Effector memory CD4-positive, alpha-beta T cell (primary cell): ENCODE measurements at regions not wholly inside any gene's neighbourhood (a gene's known extent, or its start where the extent isn't known, plus 50 kb on each side); places are given as distances from the start of the nearest gene placed in this dataset.

Experiments used
- DNase-seq, 3 donors: peaks; one replicate each; pipeline ENCODE4 v3.0.0-alpha.2; 2020
- H3K27ac ChIP-seq: 2 replicates; pipeline ENCODE4 v1.7.0; 2013; ENCODE audit warnings: mild to moderate bottlenecking, low read length, moderate library complexity; ENCODE audit not compliant: insufficient read depth, poor library complexity, severe bottlenecking
- H3K27me3 ChIP-seq: replicated peaks from 2 replicates; pipeline ENCODE4 v1.7.0; 2013; ENCODE audit warnings: mild to moderate bottlenecking, low read length; ENCODE audit not compliant: insufficient read depth, control insufficient read depth, poor library complexity, severe bottlenecking
- H3K36me3 ChIP-seq: 2 replicates; pipeline ENCODE4 v1.7.0; 2013; ENCODE audit warnings: mild to moderate bottlenecking, low read length, moderate library complexity; ENCODE audit not compliant: control insufficient read depth, insufficient read depth
- H3K4me1 ChIP-seq: 2 replicates; pipeline ENCODE4 v1.7.0; 2013; ENCODE audit warnings: low read length, mild to moderate bottlenecking; ENCODE audit not compliant: control insufficient read depth, insufficient read depth, poor library complexity, severe bottlenecking
- H3K4me3 ChIP-seq: 2 replicates; pipeline ENCODE4 v1.7.0; 2013; ENCODE audit warnings: low read length, low read depth, mild to moderate bottlenecking; ENCODE audit not compliant: insufficient read depth, poor library complexity, severe bottlenecking
- H3K9me3 ChIP-seq: 2 replicates; pipeline ENCODE4 v1.7.0; 2013; ENCODE audit warnings: mild to moderate bottlenecking, low read length, moderate library complexity; ENCODE audit not compliant: control insufficient read depth

DNA sequence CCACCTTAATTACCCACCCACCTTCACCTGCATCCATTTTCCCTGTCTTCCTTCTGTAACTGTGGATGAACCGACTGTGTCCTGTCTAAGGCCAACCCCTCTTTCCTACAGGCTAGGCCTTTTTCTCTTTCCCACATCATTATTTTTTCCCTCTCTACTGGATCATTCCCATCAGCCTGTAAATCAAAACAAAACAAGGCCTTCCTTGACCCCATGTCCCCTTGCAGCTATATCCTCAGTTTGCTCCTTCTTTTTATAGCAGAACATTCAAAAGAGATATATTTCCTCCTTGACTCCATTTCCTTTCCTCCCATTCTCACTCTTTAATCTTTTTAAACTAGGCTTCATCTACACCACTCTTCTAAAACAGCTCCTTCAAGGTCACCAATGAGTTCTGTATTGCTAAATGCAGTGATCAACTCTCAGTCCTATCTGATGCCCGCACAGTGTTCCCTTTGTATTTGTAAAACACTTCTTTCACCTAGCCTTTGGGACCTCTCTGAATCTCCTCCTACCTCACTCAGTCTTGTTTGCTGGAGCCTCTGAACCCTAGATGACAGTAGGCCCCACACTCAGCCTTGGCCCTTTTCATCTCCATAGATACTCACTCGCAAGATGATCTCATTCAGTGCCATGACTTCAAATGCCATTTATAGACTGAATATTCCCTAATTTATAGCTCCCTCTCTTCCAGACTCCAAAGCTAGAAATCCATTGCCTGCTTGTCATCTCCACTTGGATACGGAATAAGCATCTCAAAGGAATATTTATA is 55.7 kb downstream of the CXCR4 start:
- no peak for DNase-seq
- no peaks in the 10 kb centered on the region for H3K27me3 ChIP-seq

GRCh38 chr2:136060416-136060815 is 57.5 kb downstream of the CXCR4 start:
- DNase-seq = no peak
- no peaks in the 10 kb centered on the region for H3K36me3 ChIP-seq
- no peaks in the 10 kb centered on the region for H3K9me3 ChIP-seq
- no peak overlapping the region for H3K27ac ChIP-seq
- no peaks in the 10 kb centered on the region for H3K27me3 ChIP-seq
- H3K4me1 ChIP-seq = peaks cover 28% of the 10 kb centered on the region
- H3K4me3 ChIP-seq = no peak overlapping the region

More for the DNA sequence above, 55.7 kb downstream of the CXCR4 start:
- peaks cover 25% of the 10 kb centered on the region for H3K4me1 ChIP-seq
- H3K27ac ChIP-seq = no peak overlapping the region
- no peaks in the 10 kb centered on the region for H3K9me3 ChIP-seq
- no peak overlapping the region for H3K4me3 ChIP-seq
- H3K36me3 ChIP-seq = no peaks in the 10 kb centered on the region

DNA sequence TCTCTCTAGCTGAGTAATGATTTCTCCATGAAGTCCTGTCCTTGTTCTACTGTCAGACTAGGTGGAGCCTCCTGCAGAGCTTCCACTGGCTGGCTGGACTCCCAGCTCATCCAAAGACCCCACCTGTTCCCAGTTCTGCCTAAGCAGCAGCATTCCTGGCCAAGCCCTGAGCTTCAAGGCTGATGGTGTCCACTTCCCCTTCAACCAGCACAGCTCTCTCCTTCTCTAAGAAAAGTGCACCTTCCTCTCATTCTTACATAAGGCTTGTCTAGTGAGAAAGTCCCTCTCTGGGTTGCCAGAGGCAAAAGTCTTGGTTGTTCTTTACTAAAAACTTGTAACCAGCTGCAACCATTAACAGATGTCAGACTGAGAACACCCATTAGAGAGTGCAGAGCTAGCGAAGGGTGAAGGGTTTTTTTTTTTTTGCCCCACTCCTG is 58.9 kb downstream of the CXCR4 start:
- Histone ChIP-seq H3K27ac (no peak overlapping the region), H3K27me3 (no peaks in the 10 kb centered on the region), H3K9me3 (no peaks in the 10 kb centered on the region), H3K4me3 (no peak overlapping the region), H3K4me1 (peaks cover 28% of the 10 kb centered on the region), H3K36me3 (no peaks in the 10 kb centered on the region)
- no peak for DNase-seq

GRCh38 chr2:136058262-136058661 is 59.7 kb downstream of the CXCR4 start:
- Histone ChIP-seq H3K9me3 (no peaks in the 10 kb centered on the region), H3K27ac (no peak overlapping the region), H3K4me3 (no peak overlapping the region), H3K27me3 (no peaks in the 10 kb centered on the region), H3K4me1 (peaks cover 28% of the 10 kb centered on the region), H3K36me3 (no peaks in the 10 kb centered on the region)
- no peak for DNase-seq

GRCh38 chr2:136057802-136058140 is 60.2 kb downstream of the CXCR4 start:
- Histone ChIP-seq H3K9me3 (no peaks in the 10 kb centered on the region), H3K27ac (peak overlapping the region; percentile 36), H3K27me3 (no peaks in the 10 kb centered on the region), H3K36me3 (no peaks in the 10 kb centered on the region), H3K4me3 (no peak overlapping the region), H3K4me1 (peaks cover 28% of the 10 kb centered on the region)
- no peak for DNase-seq

DNA sequence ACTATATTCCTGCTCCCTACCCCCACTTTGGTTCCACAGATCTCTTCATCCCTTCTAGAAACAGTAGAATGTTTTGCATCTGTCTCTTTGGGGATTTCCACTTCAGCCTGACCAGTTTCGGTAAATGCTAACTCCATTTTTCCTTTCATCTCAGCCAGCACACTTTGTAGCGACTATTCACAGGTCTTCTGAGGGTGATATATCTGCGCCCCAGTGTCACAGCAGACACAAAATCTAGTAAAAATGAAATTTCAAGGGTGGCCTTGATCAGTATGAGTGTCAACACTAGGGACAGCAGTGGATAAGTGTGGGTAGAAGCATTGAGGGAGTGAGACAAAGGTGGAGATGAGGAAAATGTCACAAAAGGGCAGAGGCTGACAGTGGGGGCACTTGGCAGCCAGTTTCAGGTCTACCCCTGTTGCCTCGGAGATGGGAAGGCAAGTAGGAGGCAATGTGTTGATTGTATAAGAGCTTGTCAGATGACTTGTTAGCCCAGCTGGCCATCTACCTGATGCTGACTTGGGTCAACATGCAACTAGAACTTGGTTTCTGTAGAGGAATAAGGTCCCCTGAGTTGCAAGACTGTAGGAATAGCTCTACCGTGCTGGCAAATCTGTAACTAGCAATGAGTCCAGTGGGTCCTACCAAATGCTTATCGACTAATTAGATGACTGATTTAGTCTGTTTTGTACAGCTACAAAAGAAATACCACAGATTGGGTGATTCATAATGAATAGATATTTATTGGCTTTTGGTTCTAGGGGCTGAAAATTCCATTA is 60.7 kb downstream of the CXCR4 start:
- peaks cover 33% of the 10 kb centered on the region for H3K4me1 ChIP-seq
- no peak for DNase-seq
- peak overlapping the region; percentile 36 for H3K27ac ChIP-seq
- H3K4me3 ChIP-seq = no peak overlapping the region
- H3K9me3 ChIP-seq = no peaks in the 10 kb centered on the region
- no peaks in the 10 kb centered on the region for H3K36me3 ChIP-seq
- H3K27me3 ChIP-seq = no peaks in the 10 kb centered on the region

DNA sequence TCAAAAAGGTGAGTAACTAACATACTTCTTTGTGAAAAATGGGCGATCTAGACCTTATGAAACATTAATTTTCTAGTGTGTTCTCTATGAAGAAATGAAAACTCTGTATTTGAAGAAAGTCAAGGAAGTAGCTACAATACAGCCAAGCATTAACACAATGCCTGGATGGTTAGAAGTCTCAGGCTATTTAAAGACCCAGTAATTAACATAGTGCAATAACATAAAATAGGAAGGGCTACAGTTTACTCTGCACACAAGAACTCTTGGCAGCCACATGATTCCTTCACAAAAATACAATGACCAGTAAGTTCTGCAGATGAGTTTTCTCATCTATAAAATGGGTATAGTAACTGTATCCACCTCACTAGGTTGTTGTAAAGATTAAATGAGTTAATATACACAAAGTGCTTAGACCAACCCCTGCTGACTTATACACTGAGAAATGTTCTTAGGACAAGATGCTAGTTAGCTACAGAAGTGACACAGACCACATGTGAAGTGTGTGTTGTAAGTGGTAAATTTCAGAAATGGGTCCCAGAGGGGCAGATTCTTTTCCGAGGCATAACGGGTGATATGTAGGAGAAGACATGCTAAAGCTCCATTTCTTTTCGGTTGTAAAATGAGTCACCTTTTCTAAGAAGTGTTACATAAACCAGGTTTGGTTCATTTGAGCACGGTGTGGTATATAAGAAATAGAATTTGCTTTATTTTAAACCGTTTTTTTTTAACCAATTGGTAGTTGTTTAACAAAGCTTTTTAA is 61.8 kb downstream of the CXCR4 start:
- Histone ChIP-seq H3K9me3 (no peaks in the 10 kb centered on the region), H3K27ac (no peak overlapping the region), H3K27me3 (no peaks in the 10 kb centered on the region), H3K36me3 (no peaks in the 10 kb centered on the region), H3K4me3 (no peak overlapping the region), H3K4me1 (peaks cover 42% of the 10 kb centered on the region)
- DNase-seq = no peak

GRCh38 chr2:136054856-136055255 is 63.1 kb downstream of the CXCR4 start:
- Histone ChIP-seq H3K36me3 (no peaks in the 10 kb centered on the region), H3K4me1 (peaks cover 53% of the 10 kb centered on the region), H3K27me3 (no peaks in the 10 kb centered on the region), H3K4me3 (no peak overlapping the region), H3K9me3 (no peaks in the 10 kb centered on the region), H3K27ac (no peak overlapping the region)
- DNase-seq = no peak

DNA sequence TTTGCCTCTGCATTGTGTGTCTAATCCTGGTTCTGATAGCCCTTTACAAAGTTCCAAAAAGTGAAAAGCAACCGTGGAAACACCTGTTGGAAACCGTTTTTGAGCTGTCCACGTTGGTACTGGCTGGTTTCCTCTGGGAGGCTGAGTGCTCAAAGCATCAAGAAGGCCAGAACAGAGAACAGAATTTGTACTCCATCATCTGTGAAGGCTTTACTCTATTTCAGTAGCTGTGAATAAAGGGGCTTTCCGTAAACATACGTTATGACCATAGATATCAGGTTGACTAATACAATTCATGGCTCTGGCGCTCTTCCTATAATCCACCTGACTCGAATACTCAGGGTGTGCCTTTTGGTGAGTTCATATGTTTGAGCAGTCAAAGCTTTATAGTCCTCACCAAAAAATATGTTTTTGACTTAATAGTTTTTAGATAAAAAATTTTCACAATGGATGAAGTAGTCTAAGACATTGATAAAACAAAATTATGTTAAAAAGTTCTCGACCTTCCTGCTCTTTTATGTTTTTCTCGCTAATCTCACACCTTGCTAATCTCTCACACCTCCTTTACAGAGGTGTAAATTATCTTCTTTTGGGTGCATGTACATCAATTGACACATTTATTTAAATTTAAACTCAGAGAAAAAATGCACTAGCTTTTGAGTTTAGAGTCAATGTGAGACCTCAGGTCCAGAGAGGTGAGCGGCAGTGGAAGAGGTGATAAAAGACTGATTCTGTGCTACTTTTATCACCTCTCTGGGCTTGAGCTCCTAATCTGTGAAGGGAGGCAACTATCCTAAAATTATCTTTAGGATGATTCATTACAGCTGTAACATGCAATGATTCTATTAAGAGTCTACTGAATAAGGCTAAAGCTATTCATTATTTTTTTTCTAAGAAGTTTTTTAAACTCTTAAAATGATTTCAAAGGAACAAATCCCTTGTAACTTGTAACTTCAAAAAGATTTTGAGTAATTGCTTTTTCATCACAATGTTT is 65.3 kb downstream of the CXCR4 start:
- DNase-seq = no peak
- peaks cover 59% of the 10 kb centered on the region for H3K4me1 ChIP-seq
- peak overlapping the region; percentile 40 for H3K27ac ChIP-seq
- H3K9me3 ChIP-seq = no peaks in the 10 kb centered on the region
- H3K4me3 ChIP-seq = no peak overlapping the region
- H3K27me3 ChIP-seq = no peaks in the 10 kb centered on the region
- H3K36me3 ChIP-seq = no peaks in the 10 kb centered on the region
